ENCODE measurements at regions not wholly inside any gene's neighbourhood (a gene's known extent, or its start where the extent isn't known, plus 50 kb on each side); places are given as distances from the start of the nearest gene placed in this dataset.

GRCh38 chr5:8316608-8317280 is 447.8 kb downstream of the MTRR start:
- TF ChIP-seq CTCF (IDR thresholded peaks at IDR 0.05), result no peak
- TF ChIP-seq POLR2A (IDR thresholded peaks at IDR 0.05), result no peak
- no peak for TF ChIP-seq POLR2AphosphoS5 (IDR thresholded peaks at IDR 0.05)
